LNCaP clone FGC (cell line): ENCODE measurements at regions not wholly inside any gene's neighbourhood (a gene's known extent, or its start where the extent isn't known, plus 50 kb on each side); places are given as distances from the start of the nearest gene placed in this dataset.

Experiments used
- DNase-seq: peaks from one replicate; pipeline ENCODE4 v3.0.0-alpha.2; 2011; ENCODE audit warnings: low read depth
- H3K4me3 ChIP-seq: 2 replicates; pipeline ENCODE4 v1.5.1; 2011; ENCODE audit warnings: mild to moderate bottlenecking, low read depth, low read length, control low read depth
- TF ChIP-seq, protein P1 (sequence below): IDR thresholded peaks from 2 replicates; pipeline ENCODE4 v1.5.1; 2012; ENCODE audit warnings: mild to moderate bottlenecking; ENCODE audit not compliant: control insufficient read depth, insufficient read depth; ENCODE audit errors: extremely low read depth

DNA sequence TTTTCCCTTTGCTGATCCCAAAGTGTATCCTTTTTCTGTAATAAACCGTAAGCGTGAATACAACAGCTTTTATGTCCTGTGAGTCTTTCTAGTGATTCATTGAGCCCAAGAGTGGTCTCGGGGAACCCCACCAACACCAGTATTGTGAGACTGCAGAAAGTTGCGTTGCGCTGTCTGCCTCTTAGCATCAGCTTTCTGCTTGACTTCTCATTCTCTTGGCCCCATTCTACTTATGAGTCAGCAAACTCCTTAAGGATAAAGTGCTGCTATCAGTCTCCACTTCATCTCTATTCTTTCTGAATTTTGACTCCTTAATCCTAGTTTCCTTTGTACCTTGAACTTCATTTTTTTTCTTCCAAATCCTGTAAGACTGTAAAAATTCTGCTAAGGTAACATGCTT, 184.3 kb upstream of the MBL2 start:
- no peak for DNase-seq
- TF ChIP-seq, protein P1, sequence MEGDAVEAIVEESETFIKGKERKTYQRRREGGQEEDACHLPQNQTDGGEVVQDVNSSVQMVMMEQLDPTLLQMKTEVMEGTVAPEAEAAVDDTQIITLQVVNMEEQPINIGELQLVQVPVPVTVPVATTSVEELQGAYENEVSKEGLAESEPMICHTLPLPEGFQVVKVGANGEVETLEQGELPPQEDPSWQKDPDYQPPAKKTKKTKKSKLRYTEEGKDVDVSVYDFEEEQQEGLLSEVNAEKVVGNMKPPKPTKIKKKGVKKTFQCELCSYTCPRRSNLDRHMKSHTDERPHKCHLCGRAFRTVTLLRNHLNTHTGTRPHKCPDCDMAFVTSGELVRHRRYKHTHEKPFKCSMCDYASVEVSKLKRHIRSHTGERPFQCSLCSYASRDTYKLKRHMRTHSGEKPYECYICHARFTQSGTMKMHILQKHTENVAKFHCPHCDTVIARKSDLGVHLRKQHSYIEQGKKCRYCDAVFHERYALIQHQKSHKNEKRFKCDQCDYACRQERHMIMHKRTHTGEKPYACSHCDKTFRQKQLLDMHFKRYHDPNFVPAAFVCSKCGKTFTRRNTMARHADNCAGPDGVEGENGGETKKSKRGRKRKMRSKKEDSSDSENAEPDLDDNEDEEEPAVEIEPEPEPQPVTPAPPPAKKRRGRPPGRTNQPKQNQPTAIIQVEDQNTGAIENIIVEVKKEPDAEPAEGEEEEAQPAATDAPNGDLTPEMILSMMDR: no peak
- H3K4me3 ChIP-seq: no peak overlapping the region

GRCh38 chr10:52956461-52956860, 183.9 kb upstream of the MBL2 start:
- H3K4me3 ChIP-seq: no peak overlapping the region
- DNase-seq: no peak
- TF ChIP-seq, protein P1: no peak

DNA sequence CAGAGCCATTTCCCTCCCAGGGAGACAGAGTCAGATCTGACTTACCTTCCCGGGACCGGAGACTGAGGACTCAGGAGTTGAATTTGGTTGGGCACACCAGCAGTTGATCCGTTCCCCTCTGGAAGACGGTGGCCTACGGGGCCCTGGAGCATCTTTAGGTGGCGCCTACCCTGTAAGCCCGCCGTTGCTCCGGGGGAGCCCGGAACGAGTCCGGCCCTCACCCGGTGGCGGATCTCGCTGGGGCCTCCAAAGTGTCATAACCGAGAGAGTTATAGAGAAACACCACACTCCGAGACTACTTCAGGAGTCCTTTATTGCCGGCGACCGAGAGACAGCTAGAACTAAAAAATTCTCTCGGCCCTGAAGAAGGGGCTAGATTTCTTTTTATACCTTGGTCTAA, 182.8 kb upstream of the MBL2 start:
- TF ChIP-seq, protein P1: no peak
- DNase-seq: no peak
- H3K4me3 ChIP-seq: no peak overlapping the region

GRCh38 chr10:52954407-52954806, 181.8 kb upstream of the MBL2 start:
- TF ChIP-seq, protein P1: no peak
- no peak for DNase-seq
- no peak overlapping the region for H3K4me3 ChIP-seq

GRCh38 chr10:52952391-52953055, 179.9 kb upstream of the MBL2 start:
- H3K4me3 ChIP-seq: no peak overlapping the region
- DNase-seq: no peak
- TF ChIP-seq, protein P1: no peak

GRCh38 chr10:52951824-52952223, 179.2 kb upstream of the MBL2 start:
- peak; percentile 58 for DNase-seq
- no peak overlapping the region for H3K4me3 ChIP-seq
- TF ChIP-seq, protein P1: peak; percentile 72

DNA sequence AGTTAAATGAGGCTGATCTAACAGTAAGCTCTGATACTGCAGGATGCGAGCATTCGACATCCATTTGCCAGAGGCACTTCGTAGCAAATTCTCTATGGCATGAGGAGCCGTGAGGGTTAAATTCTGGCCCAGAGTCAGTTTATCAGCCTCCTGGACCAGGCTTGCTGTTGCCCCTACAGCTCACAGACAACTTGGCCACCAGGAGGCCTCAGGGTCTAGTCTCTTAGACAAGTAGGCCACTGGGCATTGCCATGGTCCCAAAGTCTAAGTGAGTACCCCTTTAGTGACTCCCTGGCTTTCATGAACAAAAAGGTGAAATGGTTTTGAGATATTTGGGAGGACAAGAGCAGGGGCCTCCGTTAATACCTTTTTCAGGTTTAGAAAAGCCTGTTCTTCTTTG, 178.0 kb upstream of the MBL2 start:
- no peak for DNase-seq

More for the DNA sequence above, 178.0 kb upstream of the MBL2 start:
- TF ChIP-seq, protein P1: no peak
- H3K4me3 ChIP-seq: no peak overlapping the region
